ENCODE measurements at regions not wholly inside any gene's neighbourhood (a gene's known extent, or its start where the extent isn't known, plus 50 kb on each side); places are given as distances from the start of the nearest gene placed in this dataset.

GRCh38 chr2:126777620-126777978, 121.1 kb upstream of the TEX51 start:
- H3K4me2 ChIP-seq (ENCODE audit: low read length, poor library complexity, severe bottlenecking): no peak overlapping the region
- no peak overlapping the region for H3K27ac ChIP-seq (ENCODE audit: low read length, poor library complexity, severe bottlenecking)
- no peaks in the 10 kb centered on the region for H3K36me3 ChIP-seq (ENCODE audit: control insufficient read depth in 1 of 2, insufficient read depth in 2 of 2, low read depth in 1 of 2, low read length in 2 of 2)
- no peak overlapping the region for H2BK5ac ChIP-seq (ENCODE audit: low read depth, low read length, poor library complexity, severe bottlenecking)
- H3K9ac ChIP-seq (ENCODE audit: low read length): no peak overlapping the region
- no peak overlapping the region for H4K8ac ChIP-seq (ENCODE audit: low read length)
- no peak overlapping the region for H3K14ac ChIP-seq (ENCODE audit: low read length in 2 of 2)
- WGBS: 65% methylated on average over 3 of the region's 3 CpGs
- no peak overlapping the region for H3K23ac ChIP-seq (ENCODE audit: low read length in 2 of 2)
- peaks cover 47 to 58% of the 10 kb centered on the region in 2 experiments for H3K27me3 ChIP-seq (ENCODE audit: control insufficient read depth in 1 of 2, insufficient read depth in 1 of 2, low read length in 2 of 2)
- no peaks in the 10 kb centered on the region for H3K9me3 ChIP-seq (ENCODE audit: control insufficient read depth, low read length)
- H2BK120ac ChIP-seq (ENCODE audit: low read depth, low read length): no peak overlapping the region
- no peak overlapping the region for H2AFZ ChIP-seq (ENCODE audit: low read depth, low read length)
- H3K4me3 ChIP-seq (ENCODE audit: insufficient read depth in 1 of 2, low read depth in 1 of 2, low read length in 2 of 2): peak overlapping the region in 1 of 2 experiments; percentile 86
- H2BK12ac ChIP-seq (ENCODE audit: low read length in 2 of 2): no peak overlapping the region
- H2BK15ac ChIP-seq (ENCODE audit: low read depth, poor library complexity, severe bottlenecking): no peak overlapping the region
- no peak overlapping the region for H3K4ac ChIP-seq (ENCODE audit: low read depth in 1 of 2, low read length in 2 of 2)
- H2AK5ac ChIP-seq (ENCODE audit: low read length, severe bottlenecking): no peak overlapping the region
- no peak overlapping the region for H3K18ac ChIP-seq (ENCODE audit: low read depth in 1 of 2, low read length in 2 of 2)
- no peaks in the 10 kb centered on the region for H3K79me1 ChIP-seq (replicated peaks; ENCODE audit: low read length, poor library complexity, severe bottlenecking)
- no peak overlapping the region for H4K91ac ChIP-seq (ENCODE audit: low read length)
- no peak for DNase-seq
- H3K4me1 ChIP-seq (ENCODE audit: control insufficient read depth, insufficient read depth, low read depth, low read length): peaks cover 12% of the 10 kb centered on the region

GRCh38 chr2:126778561-126779501, 119.9 kb upstream of the TEX51 start:
- no peak overlapping the region for H2BK12ac ChIP-seq (ENCODE audit: low read length in 2 of 2)
- no peak overlapping the region for H3K9ac ChIP-seq (ENCODE audit: low read length)
- WGBS: 53% methylated on average over 14 of the region's 14 CpGs
- H3K79me1 ChIP-seq (replicated peaks; ENCODE audit: low read length, poor library complexity, severe bottlenecking): no peaks in the 10 kb centered on the region
- no peak overlapping the region for H2BK15ac ChIP-seq (ENCODE audit: low read depth, poor library complexity, severe bottlenecking)
- no peaks in the 10 kb centered on the region for H3K9me3 ChIP-seq (ENCODE audit: control insufficient read depth, low read length)
- peaks cover 12% of the 10 kb centered on the region for H3K4me1 ChIP-seq (ENCODE audit: control insufficient read depth, insufficient read depth, low read depth, low read length)
- H3K4ac ChIP-seq (ENCODE audit: low read depth in 1 of 2, low read length in 2 of 2): no peak overlapping the region
- no peak overlapping the region for H4K91ac ChIP-seq (ENCODE audit: low read length)
- H3K23ac ChIP-seq (ENCODE audit: low read length in 2 of 2): no peak overlapping the region
- H3K27me3 ChIP-seq (ENCODE audit: control insufficient read depth in 1 of 2, insufficient read depth in 1 of 2, low read length in 2 of 2): peaks cover 45 to 66% of the 10 kb centered on the region in 2 experiments
- no peak overlapping the region for H3K14ac ChIP-seq (ENCODE audit: low read length in 2 of 2)
- no peak overlapping the region for H4K8ac ChIP-seq (ENCODE audit: low read length)
- no peak overlapping the region for H2AK5ac ChIP-seq (ENCODE audit: low read length, severe bottlenecking)
- H2BK120ac ChIP-seq (ENCODE audit: low read depth, low read length): no peak overlapping the region
- DNase-seq: no peak
- H3K36me3 ChIP-seq (ENCODE audit: control insufficient read depth in 1 of 2, insufficient read depth in 2 of 2, low read depth in 1 of 2, low read length in 2 of 2): no peaks in the 10 kb centered on the region
- no peak overlapping the region for H3K4me2 ChIP-seq (ENCODE audit: low read length, poor library complexity, severe bottlenecking)
- H2BK5ac ChIP-seq (ENCODE audit: low read depth, low read length, poor library complexity, severe bottlenecking): no peak overlapping the region
- H3K18ac ChIP-seq (ENCODE audit: low read depth in 1 of 2, low read length in 2 of 2): no peak overlapping the region
- H3K27ac ChIP-seq (ENCODE audit: low read length, poor library complexity, severe bottlenecking): no peak overlapping the region
- H3K4me3 ChIP-seq (ENCODE audit: insufficient read depth in 1 of 2, low read depth in 1 of 2, low read length in 2 of 2): no peak overlapping the region
- peak overlapping the region; percentile 18 for H2AFZ ChIP-seq (ENCODE audit: low read depth, low read length)

- Histone ChIP-seq H2BK15ac (ENCODE audit: low read depth, poor library complexity, severe bottlenecking) (no peak overlapping the region), H3K4ac (ENCODE audit: low read depth in 1 of 2, low read length in 2 of 2) (no peak overlapping the region), H3K4me1 (ENCODE audit: control insufficient read depth, insufficient read depth, low read depth, low read length) (peaks cover 7% of the 10 kb centered on the region), H3K9ac (ENCODE audit: low read length) (no peak overlapping the region), H3K79me1 (replicated peaks; ENCODE audit: low read length, poor library complexity, severe bottlenecking) (no peaks in the 10 kb centered on the region), H2BK120ac (ENCODE audit: low read depth, low read length) (no peak overlapping the region), H3K4me3 (ENCODE audit: insufficient read depth in 1 of 2, low read depth in 1 of 2, low read length in 2 of 2) (no peak overlapping the region), H2BK5ac (ENCODE audit: low read depth, low read length, poor library complexity, severe bottlenecking) (no peak overlapping the region), H2AFZ (ENCODE audit: low read depth, low read length) (no peak overlapping the region), H2AK5ac (ENCODE audit: low read length, severe bottlenecking) (no peak overlapping the region), H3K9me3 (ENCODE audit: control insufficient read depth, low read length) (peaks cover 4% of the 10 kb centered on the region), H3K27me3 (ENCODE audit: control insufficient read depth in 1 of 2, insufficient read depth in 1 of 2, low read length in 2 of 2) (peaks cover 32 to 45% of the 10 kb centered on the region in 2 experiments), H4K91ac (ENCODE audit: low read length) (no peak overlapping the region), H3K18ac (ENCODE audit: low read depth in 1 of 2, low read length in 2 of 2) (no peak overlapping the region), H3K23ac (ENCODE audit: low read length in 2 of 2) (no peak overlapping the region), H3K4me2 (ENCODE audit: low read length, poor library complexity, severe bottlenecking) (no peak overlapping the region), H3K36me3 (ENCODE audit: control insufficient read depth in 1 of 2, insufficient read depth in 2 of 2, low read depth in 1 of 2, low read length in 2 of 2) (no peaks in the 10 kb centered on the region), H4K8ac (ENCODE audit: low read length) (no peak overlapping the region), H2BK12ac (ENCODE audit: low read length in 2 of 2) (no peak overlapping the region), H3K14ac (ENCODE audit: low read length in 2 of 2) (no peak overlapping the region), H3K27ac (ENCODE audit: low read length, poor library complexity, severe bottlenecking) (no peak overlapping the region)
- WGBS: 69% methylated on average over 8 of the region's 8 CpGs
- DNase-seq: no peak
Observed at GRCh38 chr2:126781206-126781605, 117.5 kb upstream of the TEX51 start.

GRCh38 chr2:126781806-126782205, 116.9 kb upstream of the TEX51 start:
- DNase-seq: no peak
- no peak overlapping the region for H3K4me2 ChIP-seq (ENCODE audit: low read length, poor library complexity, severe bottlenecking)
- no peak overlapping the region for H3K14ac ChIP-seq (ENCODE audit: low read length in 2 of 2)
- no peak overlapping the region for H3K27ac ChIP-seq (ENCODE audit: low read length, poor library complexity, severe bottlenecking)
- H3K4me1 ChIP-seq (ENCODE audit: control insufficient read depth, insufficient read depth, low read depth, low read length): peaks cover 3% of the 10 kb centered on the region
- no peak overlapping the region for H4K8ac ChIP-seq (ENCODE audit: low read length)
- no peak overlapping the region for H2BK12ac ChIP-seq (ENCODE audit: low read length in 2 of 2)
- no peak overlapping the region for H3K9ac ChIP-seq (ENCODE audit: low read length)
- H2BK5ac ChIP-seq (ENCODE audit: low read depth, low read length, poor library complexity, severe bottlenecking): no peak overlapping the region
- no peak overlapping the region for H3K23ac ChIP-seq (ENCODE audit: low read length in 2 of 2)
- no peak overlapping the region for H3K18ac ChIP-seq (ENCODE audit: low read depth in 1 of 2, low read length in 2 of 2)
- no peak overlapping the region for H2AFZ ChIP-seq (ENCODE audit: low read depth, low read length)
- no peak overlapping the region for H4K91ac ChIP-seq (ENCODE audit: low read length)
- H3K9me3 ChIP-seq (ENCODE audit: control insufficient read depth, low read length): peaks cover 4% of the 10 kb centered on the region
- H3K79me1 ChIP-seq (replicated peaks; ENCODE audit: low read length, poor library complexity, severe bottlenecking): no peaks in the 10 kb centered on the region
- H2BK120ac ChIP-seq (ENCODE audit: low read depth, low read length): no peak overlapping the region
- H3K36me3 ChIP-seq (ENCODE audit: control insufficient read depth in 1 of 2, insufficient read depth in 2 of 2, low read depth in 1 of 2, low read length in 2 of 2): no peaks in the 10 kb centered on the region
- no peak overlapping the region for H3K4ac ChIP-seq (ENCODE audit: low read depth in 1 of 2, low read length in 2 of 2)
- H2AK5ac ChIP-seq (ENCODE audit: low read length, severe bottlenecking): no peak overlapping the region
- 78% methylated on average over 6 of the region's 6 CpGs for WGBS
- peaks cover 29 to 43% of the 10 kb centered on the region in 2 experiments for H3K27me3 ChIP-seq (ENCODE audit: control insufficient read depth in 1 of 2, insufficient read depth in 1 of 2, low read length in 2 of 2)
- no peak overlapping the region for H2BK15ac ChIP-seq (ENCODE audit: low read depth, poor library complexity, severe bottlenecking)
- H3K4me3 ChIP-seq (ENCODE audit: insufficient read depth in 1 of 2, low read depth in 1 of 2, low read length in 2 of 2): no peak overlapping the region
